Endodermal cell (in vitro differentiated cells): ENCODE measurements at regions not wholly inside any gene's neighbourhood (a gene's known extent, or its start where the extent isn't known, plus 50 kb on each side); places are given as distances from the start of the nearest gene placed in this dataset.

Experiments
- DNase-seq: peaks from one replicate; pipeline ENCODE4 v3.0.0-alpha.2; 2017
- H3K27ac ChIP-seq: 2 replicates; pipeline ENCODE4 v1.5.1; 2013; ENCODE audit warnings: mild to moderate bottlenecking, low read depth, low read length, moderate library complexity
- H3K27me3 ChIP-seq: 2 replicates; pipeline ENCODE4 v1.6.1; 2013; ENCODE audit warnings: mild to moderate bottlenecking, low read length, moderate library complexity; ENCODE audit not compliant: insufficient read depth, control insufficient read depth, poor library complexity, severe bottlenecking
- H3K36me3 ChIP-seq: 2 replicates; pipeline ENCODE4 v1.7.0; 2013; ENCODE audit warnings: mild to moderate bottlenecking, low read length, moderate library complexity; ENCODE audit not compliant: control insufficient read depth, insufficient read depth
- H3K4me1 ChIP-seq: one replicate; pipeline ENCODE4 v1.7.0; 2013; ENCODE audit warnings: low read length; ENCODE audit not compliant: control insufficient read depth, insufficient read depth
- H3K4me3 ChIP-seq: 2 replicates; pipeline ENCODE4 v1.5.1; 2013; ENCODE audit warnings: mild to moderate bottlenecking, low read length, moderate library complexity
- H3K9ac ChIP-seq: 2 replicates; pipeline ENCODE4 v1.6.1; 2013; ENCODE audit warnings: mild to moderate bottlenecking, low read length, moderate library complexity; ENCODE audit not compliant: poor library complexity, severe bottlenecking; ENCODE audit errors: extremely low read depth
- H3K9me3 ChIP-seq: 2 replicates; pipeline ENCODE4 v1.6.1; 2013; ENCODE audit warnings: mild to moderate bottlenecking, low read length, moderate library complexity; ENCODE audit not compliant: control insufficient read depth
- H3K27ac Mint-ChIP-seq: 2 replicates; pipeline ENCODE4 v1.8.0; 2020; ENCODE audit warnings: mixed read lengths
- H3K27me3 Mint-ChIP-seq: 2 replicates; pipeline ENCODE4 v1.8.0; 2021; ENCODE audit warnings: mild to moderate bottlenecking, mixed read lengths; ENCODE audit not compliant: insufficient read depth
- H3K36me3 Mint-ChIP-seq: 2 replicates; pipeline ENCODE4 v1.8.0; 2020; ENCODE audit warnings: low read depth, mixed read lengths
- H3K4me1 Mint-ChIP-seq: 2 replicates; pipeline ENCODE4 v1.8.0; 2020; ENCODE audit warnings: mixed read lengths
- H3K4me3 Mint-ChIP-seq: 2 replicates; pipeline ENCODE4 v1.8.0; 2020; ENCODE audit warnings: mild to moderate bottlenecking, moderate library complexity, mixed read lengths
- H3K9me3 Mint-ChIP-seq: 2 replicates; pipeline ENCODE4 v1.8.0; 2020; ENCODE audit warnings: mild to moderate bottlenecking, mixed read lengths
- WGBS, 2 experiments: methylation state at CpG; one replicate each; pipeline versions ENCODE4 v1.1.5 to v1.1.7; 2013; ENCODE audit warnings: missing lambda C conversion rate in 2 of 2, mixed read lengths in 1 of 2; ENCODE audit not compliant: insufficient coverage in 1 of 2, insufficient read length in 1 of 2; 5-methylcytosine and 5-hydroxymethylcytosine counted together
- TF ChIP-seq, protein P1 (sequence below): fragments of 200-600 bp; sonication (generic); conservative IDR thresholded peaks from 2 replicates; pipeline ENCODE4 v1.5.0; 2021; ENCODE audit warnings: antibody characterized with exemption, mild to moderate bottlenecking

- H3K9ac ChIP-seq: no peak overlapping the region
- no peak for DNase-seq
- 78 to 94% methylated on average over 2 to 3 of the region's 3 CpGs for WGBS, 2 experiments
- H3K36me3 ChIP-seq: no peaks in the 10 kb centered on the region
- no peaks in the 10 kb centered on the region for H3K27me3 Mint-ChIP-seq
- TF ChIP-seq, protein P1, sequence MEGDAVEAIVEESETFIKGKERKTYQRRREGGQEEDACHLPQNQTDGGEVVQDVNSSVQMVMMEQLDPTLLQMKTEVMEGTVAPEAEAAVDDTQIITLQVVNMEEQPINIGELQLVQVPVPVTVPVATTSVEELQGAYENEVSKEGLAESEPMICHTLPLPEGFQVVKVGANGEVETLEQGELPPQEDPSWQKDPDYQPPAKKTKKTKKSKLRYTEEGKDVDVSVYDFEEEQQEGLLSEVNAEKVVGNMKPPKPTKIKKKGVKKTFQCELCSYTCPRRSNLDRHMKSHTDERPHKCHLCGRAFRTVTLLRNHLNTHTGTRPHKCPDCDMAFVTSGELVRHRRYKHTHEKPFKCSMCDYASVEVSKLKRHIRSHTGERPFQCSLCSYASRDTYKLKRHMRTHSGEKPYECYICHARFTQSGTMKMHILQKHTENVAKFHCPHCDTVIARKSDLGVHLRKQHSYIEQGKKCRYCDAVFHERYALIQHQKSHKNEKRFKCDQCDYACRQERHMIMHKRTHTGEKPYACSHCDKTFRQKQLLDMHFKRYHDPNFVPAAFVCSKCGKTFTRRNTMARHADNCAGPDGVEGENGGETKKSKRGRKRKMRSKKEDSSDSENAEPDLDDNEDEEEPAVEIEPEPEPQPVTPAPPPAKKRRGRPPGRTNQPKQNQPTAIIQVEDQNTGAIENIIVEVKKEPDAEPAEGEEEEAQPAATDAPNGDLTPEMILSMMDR: no peak
- no peaks in the 10 kb centered on the region for H3K36me3 Mint-ChIP-seq
- no peaks in the 10 kb centered on the region for H3K27me3 ChIP-seq
- H3K4me1 Mint-ChIP-seq: no peaks in the 10 kb centered on the region
- H3K9me3 ChIP-seq: peaks cover 8% of the 10 kb centered on the region
- H3K4me3 ChIP-seq: no peak overlapping the region
- H3K4me3 Mint-ChIP-seq: no peak overlapping the region
- H3K27ac ChIP-seq: no peak overlapping the region
- H3K27ac Mint-ChIP-seq: no peak overlapping the region
- no peaks in the 10 kb centered on the region for H3K4me1 ChIP-seq
- peaks cover 10% of the 10 kb centered on the region for H3K9me3 Mint-ChIP-seq
Measured at GRCh38 chr18:69127873-69128500, 272.7 kb upstream of the DOK6 start.

DNA sequence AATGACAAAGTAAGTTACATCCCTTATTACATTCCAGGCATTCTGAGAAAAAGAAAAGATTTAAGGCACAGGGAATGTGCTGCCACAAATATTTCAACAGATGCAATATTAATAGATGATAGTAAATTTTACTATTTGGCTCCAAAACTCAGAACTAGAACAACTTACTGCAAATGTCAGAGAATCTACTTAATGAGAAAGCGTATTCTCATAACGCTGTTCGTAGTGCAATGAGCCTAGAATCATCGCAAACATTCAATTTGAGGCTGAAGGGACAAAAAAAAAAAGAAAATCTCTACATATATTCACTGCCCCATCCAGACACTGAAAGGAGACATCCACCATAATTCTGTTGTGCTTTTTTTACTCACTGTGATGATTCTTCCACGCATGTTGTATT lies 272.1 kb upstream of the DOK6 start:
- no peaks in the 10 kb centered on the region for H3K4me1 ChIP-seq
- no peaks in the 10 kb centered on the region for H3K4me1 Mint-ChIP-seq
- DNase-seq: no peak
- TF ChIP-seq, protein P1: no peak
- peaks cover 15% of the 10 kb centered on the region for H3K9me3 Mint-ChIP-seq
- H3K4me3 ChIP-seq: no peak overlapping the region
- no peak overlapping the region for H3K9ac ChIP-seq
- H3K4me3 Mint-ChIP-seq: no peak overlapping the region
- 90 to 96% methylated on average over 4 to 5 of the region's 5 CpGs for WGBS, 2 experiments
- H3K9me3 ChIP-seq: peaks cover 13% of the 10 kb centered on the region
- no peaks in the 10 kb centered on the region for H3K36me3 Mint-ChIP-seq
- no peak overlapping the region for H3K27ac Mint-ChIP-seq
- no peak overlapping the region for H3K27ac ChIP-seq
- H3K36me3 ChIP-seq: no peaks in the 10 kb centered on the region
- H3K27me3 ChIP-seq: no peaks in the 10 kb centered on the region
- no peaks in the 10 kb centered on the region for H3K27me3 Mint-ChIP-seq

DNA sequence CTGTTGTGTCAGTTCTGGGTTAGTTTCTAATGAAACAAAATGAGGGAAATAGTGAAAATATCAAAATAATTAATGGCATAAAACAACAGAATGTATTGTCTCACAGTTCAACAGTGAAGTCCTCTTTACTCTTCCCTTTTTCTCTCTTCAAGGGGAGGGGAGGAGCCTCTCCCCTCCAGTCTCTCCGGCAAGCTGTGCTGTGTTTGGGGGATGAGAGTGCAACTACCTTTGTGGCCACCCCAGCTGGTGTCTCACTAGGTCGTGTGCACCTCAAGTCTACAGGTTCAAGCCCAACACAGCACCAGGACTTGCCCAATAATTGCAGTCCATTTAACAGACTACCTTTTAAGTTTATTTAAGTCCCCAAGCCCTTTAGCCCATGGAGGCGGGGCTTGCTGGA lies 271.7 kb upstream of the DOK6 start:
- TF ChIP-seq, protein P1: no peak
- Histone ChIP-seq H3K27me3 (no peaks in the 10 kb centered on the region), H3K4me1 (no peaks in the 10 kb centered on the region), H3K27ac (no peak overlapping the region), H3K4me3 (no peak overlapping the region), H3K36me3 (no peaks in the 10 kb centered on the region), H3K9ac (no peak overlapping the region), H3K9me3 (peaks cover 13% of the 10 kb centered on the region)
- H3K4me1 Mint-ChIP-seq: no peaks in the 10 kb centered on the region
- peaks cover 15% of the 10 kb centered on the region for H3K9me3 Mint-ChIP-seq
- no peaks in the 10 kb centered on the region for H3K36me3 Mint-ChIP-seq
- WGBS, 2 experiments: 80 to 90% methylated on average over 2 to 3 of the region's 3 CpGs
- no peak overlapping the region for H3K27ac Mint-ChIP-seq
- peak; percentile 50 for DNase-seq
- no peak overlapping the region for H3K4me3 Mint-ChIP-seq
- H3K27me3 Mint-ChIP-seq: no peaks in the 10 kb centered on the region
